HG03175 (cell line): ENCODE measurements at regions not wholly inside any gene's neighbourhood (a gene's known extent, or its start where the extent isn't known, plus 50 kb on each side); places are given as distances from the start of the nearest gene placed in this dataset.

Experiments
- ATAC-seq: cut with Tn5 transposase; IDR thresholded peaks from one replicate; pipeline ENCODE4 v1.9.1; 2021; ENCODE audit warnings: mild to moderate bottlenecking, moderate library complexity; ENCODE audit not compliant: unreplicated experiment

- ATAC-seq: no peak
These were observed 799.4 kb upstream of the TENM4 start for GRCh38 chr11:80240245-80240644.

GRCh38 chr11:80239217-80239616, 798.4 kb upstream of the TENM4 start:
- ATAC-seq: no peak

GRCh38 chr11:80227915-80228314, 787.1 kb upstream of the TENM4 start:
- ATAC-seq: no peak

- no peak for ATAC-seq
These were observed 773.6 kb upstream of the TENM4 start for GRCh38 chr11:80214413-80214812.

- ATAC-seq: no peak
These were observed 770.8 kb upstream of the TENM4 start for GRCh38 chr11:80211673-80212072.

GRCh38 chr11:80204021-80204420, 763.2 kb upstream of the TENM4 start:
- ATAC-seq: no peak

- ATAC-seq: no peak
These were observed 756.2 kb upstream of the TENM4 start for GRCh38 chr11:80196932-80197554.

- no peak for ATAC-seq
These were observed 755.2 kb upstream of the TENM4 start for GRCh38 chr11:80196041-80196440.

GRCh38 chr11:80194625-80195024, 753.8 kb upstream of the TENM4 start:
- ATAC-seq: no peak

- no peak for ATAC-seq
These were observed 753.2 kb upstream of the TENM4 start for GRCh38 chr11:80194016-80194415.

GRCh38 chr11:80188076-80188627, 747.3 kb upstream of the TENM4 start:
- no peak for ATAC-seq

GRCh38 chr11:80186692-80187091, 745.9 kb upstream of the TENM4 start:
- ATAC-seq: no peak

GRCh38 chr11:80182901-80183300, 742.1 kb upstream of the TENM4 start:
- no peak for ATAC-seq

GRCh38 chr11:80173371-80174136, 732.7 kb upstream of the TENM4 start:
- ATAC-seq: no peak

- ATAC-seq: no peak
These were observed 728.0 kb upstream of the TENM4 start for GRCh38 chr11:80168796-80169195.

GRCh38 chr11:80167766-80168165, 726.9 kb upstream of the TENM4 start:
- no peak for ATAC-seq

- no peak for ATAC-seq
These were observed 724.9 kb upstream of the TENM4 start for GRCh38 chr11:80165744-80166143.

GRCh38 chr11:80163441-80163840, 722.6 kb upstream of the TENM4 start:
- no peak for ATAC-seq

GRCh38 chr11:80163011-80163410, 722.2 kb upstream of the TENM4 start:
- ATAC-seq: no peak

- ATAC-seq: no peak
These were observed 721.6 kb upstream of the TENM4 start for GRCh38 chr11:80162387-80162786.

GRCh38 chr11:80157447-80157846, 716.6 kb upstream of the TENM4 start:
- no peak for ATAC-seq

GRCh38 chr11:80156062-80156461, 715.2 kb upstream of the TENM4 start:
- no peak for ATAC-seq
